Karpas-422 (cell line): ENCODE measurements at regions not wholly inside any gene's neighbourhood (a gene's known extent, or its start where the extent isn't known, plus 50 kb on each side); places are given as distances from the start of the nearest gene placed in this dataset.
"Not testable (repeated sequence)": the region's sequence is repeated elsewhere in the genome, so short reads cannot be mapped to it uniquely, and the experiment has no call there.

Experiments
- DNase-seq: peaks from one replicate; pipeline ENCODE4 v3.0.0-alpha.2; 2015
- H2AFZ ChIP-seq: fragments of 200-600 bp; sonication (generic); 2 replicates; pipeline ENCODE4 v1.6.1; 2014; ENCODE audit warnings: antibody characterized with exemption, low read length, mixed read lengths
- H3K27ac ChIP-seq: fragments of 200-600 bp; sonication (generic); 2 replicates; pipeline ENCODE4 v1.5.1; 2014; ENCODE audit warnings: mild to moderate bottlenecking, low read length, moderate library complexity
- H3K27me3 ChIP-seq: fragments of 200-600 bp; sonication (generic); 2 replicates; pipeline ENCODE4 v1.6.1; 2014; ENCODE audit warnings: low read length, mixed read lengths
- H3K36me3 ChIP-seq: fragments of 200-600 bp; sonication (generic); 2 replicates; pipeline ENCODE4 v1.6.1; 2014; ENCODE audit warnings: low read length, mixed read lengths; ENCODE audit not compliant: insufficient read depth
- H3K4me1 ChIP-seq: fragments of 200-600 bp; sonication (generic); 2 replicates; pipeline ENCODE4 v1.6.1; 2014; ENCODE audit warnings: mild to moderate bottlenecking, low read length, mixed read lengths
- H3K4me2 ChIP-seq: fragments of 200-600 bp; sonication (generic); 2 replicates; pipeline ENCODE4 v1.6.1; 2014; ENCODE audit warnings: low read length, low read depth, mild to moderate bottlenecking; ENCODE audit not compliant: poor library complexity, severe bottlenecking
- H3K4me3 ChIP-seq: fragments of 200-600 bp; sonication (generic); 2 replicates; pipeline ENCODE4 v1.5.1; 2014; ENCODE audit warnings: mild to moderate bottlenecking, antibody characterized with exemption, low read length, mixed read lengths
- H3K79me2 ChIP-seq: fragments of 200-600 bp; sonication (generic); 2 replicates; pipeline ENCODE4 v1.6.1; 2014; ENCODE audit warnings: mild to moderate bottlenecking, low read length, mixed read lengths
- H3K9ac ChIP-seq: fragments of 200-600 bp; sonication (generic); 2 replicates; pipeline ENCODE4 v1.6.0; 2014; ENCODE audit warnings: low read length
- H3K9me2 ChIP-seq: fragments of 200-600 bp; sonication (generic), shearing (Covaris generic); replicated peaks from 2 replicates; pipeline ENCODE4 v1.6.0; 2014; ENCODE audit warnings: mild to moderate bottlenecking, low read length, moderate library complexity; ENCODE audit not compliant: insufficient read depth
- H3K9me3 ChIP-seq: fragments of 300-700, 200-600 bp; sonication (generic); 2 replicates; pipeline ENCODE4 v1.6.1; 2014; ENCODE audit warnings: low read length, mixed read lengths
- H4K20me1 ChIP-seq: fragments of 200-600 bp; sonication (generic); 2 replicates; pipeline ENCODE4 v1.6.1; 2014; ENCODE audit warnings: mild to moderate bottlenecking, antibody characterized with exemption, low read length, low read depth; ENCODE audit not compliant: insufficient read depth

DNA sequence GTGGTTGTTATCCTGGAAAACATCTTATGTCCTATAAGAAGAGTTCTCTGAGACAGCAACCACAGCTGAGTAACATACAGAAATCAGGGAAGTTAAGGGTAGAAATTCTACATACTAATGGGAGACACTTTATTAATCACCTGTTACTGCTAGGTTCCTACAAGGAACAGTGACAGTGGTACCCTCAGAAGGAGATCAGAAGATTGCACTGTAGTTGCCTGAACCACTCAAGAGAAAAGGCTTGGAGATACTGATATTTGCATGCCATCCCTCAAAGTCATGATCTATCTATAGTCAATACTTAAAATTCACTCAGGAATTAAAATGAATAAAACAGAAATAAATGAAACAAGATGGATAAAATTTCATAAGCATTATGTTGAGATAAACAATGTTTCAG is 136.0 kb downstream of the LMLN start:
- no peaks in the 10 kb centered on the region for H3K79me2 ChIP-seq
- no peaks in the 10 kb centered on the region for H3K9me2 ChIP-seq
- no peak overlapping the region for H3K4me2 ChIP-seq
- H3K9ac ChIP-seq = no peak overlapping the region
- no peaks in the 10 kb centered on the region for H3K4me1 ChIP-seq
- no peaks in the 10 kb centered on the region for H3K9me3 ChIP-seq
- DNase-seq = no peak
- no peaks in the 10 kb centered on the region for H4K20me1 ChIP-seq
- H3K4me3 ChIP-seq = no peak overlapping the region
- H3K27me3 ChIP-seq = no peaks in the 10 kb centered on the region
- H2AFZ ChIP-seq = no peak overlapping the region
- no peaks in the 10 kb centered on the region for H3K36me3 ChIP-seq
- no peak overlapping the region for H3K27ac ChIP-seq

DNA sequence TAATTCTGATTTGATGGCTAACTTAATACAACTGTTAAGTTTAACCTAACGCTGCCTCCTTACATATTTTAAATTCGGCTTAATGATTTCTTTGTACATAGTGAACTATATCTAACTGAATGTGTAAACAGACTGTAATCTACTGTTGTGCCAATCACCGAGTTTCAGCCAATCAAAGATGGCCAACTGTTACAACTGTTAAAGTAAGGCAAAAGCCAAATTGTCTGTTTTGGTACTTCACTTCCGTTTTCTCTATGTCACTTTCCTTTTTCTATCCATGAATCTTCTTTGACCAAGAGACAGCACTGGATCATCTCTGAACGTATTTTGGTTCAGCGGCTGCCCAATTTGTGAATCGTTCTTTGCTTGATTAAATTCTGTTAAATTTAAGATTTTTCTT is 137.0 kb downstream of the LMLN start:
- Histone ChIP-seq H2AFZ (no peak overlapping the region), H4K20me1 (no peaks in the 10 kb centered on the region), H3K4me2 (no peak overlapping the region), H3K4me1 (no peaks in the 10 kb centered on the region), H3K27ac (no peak overlapping the region), H3K36me3 (no peaks in the 10 kb centered on the region), H3K9me2 (no peaks in the 10 kb centered on the region), H3K9me3 (no peaks in the 10 kb centered on the region), H3K9ac (no peak overlapping the region), H3K79me2 (no peaks in the 10 kb centered on the region), H3K4me3 (no peak overlapping the region), H3K27me3 (no peaks in the 10 kb centered on the region)
- no peak for DNase-seq

DNA sequence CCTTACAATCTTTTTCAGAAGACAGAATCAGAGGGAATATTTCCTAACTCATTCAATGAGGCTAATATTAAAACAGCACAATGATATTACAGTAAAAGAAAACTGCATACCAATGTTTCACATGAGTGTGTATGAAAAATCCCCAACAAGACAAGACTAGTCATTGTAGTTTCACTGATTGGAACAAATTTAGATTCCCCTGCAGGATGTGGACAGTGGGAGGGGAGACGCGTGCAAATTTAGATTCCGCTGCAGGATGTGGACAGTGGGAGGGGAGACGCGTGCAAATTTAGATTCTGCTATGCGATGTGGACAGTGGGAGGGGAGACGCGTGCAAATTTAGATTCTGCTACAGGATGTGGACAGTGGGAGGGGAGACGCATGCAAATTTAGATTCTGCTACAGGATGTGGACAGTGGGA is 138.7 kb downstream of the LMLN start:
- H2AFZ ChIP-seq, H3K9ac ChIP-seq, DNase-seq, H3K27me3 ChIP-seq, H3K79me2 ChIP-seq, H3K4me2 ChIP-seq, H3K9me2 ChIP-seq, H3K4me3 ChIP-seq, H4K20me1 ChIP-seq, H3K36me3 ChIP-seq, H3K27ac ChIP-seq, H3K9me3 ChIP-seq, H3K4me1 ChIP-seq: not testable (repeated sequence)

DNA sequence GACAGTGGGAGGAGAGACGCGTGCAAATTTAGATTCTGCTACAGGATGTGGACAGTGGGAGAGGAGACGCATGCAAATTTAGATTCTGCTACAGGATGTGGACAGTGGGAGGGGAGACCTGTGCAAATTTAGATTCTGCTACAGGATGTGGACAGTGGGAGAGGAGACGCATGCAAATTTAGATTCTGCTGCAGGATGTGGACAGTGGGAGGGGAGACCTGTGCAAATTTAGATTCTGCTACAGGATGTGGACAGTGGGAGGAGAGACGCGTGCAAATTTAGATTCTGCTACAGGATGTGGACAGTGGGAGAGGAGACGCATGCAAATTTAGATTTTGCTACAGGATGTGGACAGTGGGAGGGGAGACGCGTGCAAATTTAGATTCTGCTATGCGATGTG is 143.1 kb downstream of the LMLN start:
- not testable (repeated sequence) for H3K9me2 ChIP-seq, H4K20me1 ChIP-seq, H3K4me1 ChIP-seq, H3K79me2 ChIP-seq, H2AFZ ChIP-seq, H3K4me2 ChIP-seq, H3K36me3 ChIP-seq, H3K27me3 ChIP-seq, H3K4me3 ChIP-seq, H3K9me3 ChIP-seq, H3K9ac ChIP-seq, H3K27ac ChIP-seq, DNase-seq

DNA sequence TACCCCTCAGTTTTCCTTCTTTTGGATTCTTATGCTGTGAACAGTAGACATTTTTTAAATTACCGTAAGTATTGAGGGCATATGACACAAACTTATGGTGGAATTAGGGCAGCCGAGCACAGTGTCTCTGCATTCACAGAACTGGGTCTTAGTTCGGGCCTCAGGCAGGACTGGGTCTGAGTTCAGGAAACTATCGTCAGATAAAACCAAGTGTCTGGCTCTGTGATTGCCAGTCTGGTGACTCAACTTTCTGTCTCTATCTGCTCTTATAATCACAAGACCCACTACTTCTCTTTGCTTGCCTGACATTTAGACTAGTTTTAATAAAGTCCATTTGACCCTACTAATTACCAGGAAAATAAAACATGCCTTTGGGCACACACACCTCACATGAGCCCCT is 146.2 kb downstream of the LMLN start:
- Histone ChIP-seq H3K79me2 (no peaks in the 10 kb centered on the region), H3K27me3 (no peaks in the 10 kb centered on the region), H3K36me3 (no peaks in the 10 kb centered on the region), H3K9me2 (no peaks in the 10 kb centered on the region), H3K9me3 (no peaks in the 10 kb centered on the region), H3K9ac (no peak overlapping the region), H3K27ac (no peak overlapping the region), H3K4me2 (no peak overlapping the region), H3K4me1 (no peaks in the 10 kb centered on the region), H3K4me3 (no peak overlapping the region), H4K20me1 (no peaks in the 10 kb centered on the region), H2AFZ (no peak overlapping the region)
- DNase-seq = no peak

DNA sequence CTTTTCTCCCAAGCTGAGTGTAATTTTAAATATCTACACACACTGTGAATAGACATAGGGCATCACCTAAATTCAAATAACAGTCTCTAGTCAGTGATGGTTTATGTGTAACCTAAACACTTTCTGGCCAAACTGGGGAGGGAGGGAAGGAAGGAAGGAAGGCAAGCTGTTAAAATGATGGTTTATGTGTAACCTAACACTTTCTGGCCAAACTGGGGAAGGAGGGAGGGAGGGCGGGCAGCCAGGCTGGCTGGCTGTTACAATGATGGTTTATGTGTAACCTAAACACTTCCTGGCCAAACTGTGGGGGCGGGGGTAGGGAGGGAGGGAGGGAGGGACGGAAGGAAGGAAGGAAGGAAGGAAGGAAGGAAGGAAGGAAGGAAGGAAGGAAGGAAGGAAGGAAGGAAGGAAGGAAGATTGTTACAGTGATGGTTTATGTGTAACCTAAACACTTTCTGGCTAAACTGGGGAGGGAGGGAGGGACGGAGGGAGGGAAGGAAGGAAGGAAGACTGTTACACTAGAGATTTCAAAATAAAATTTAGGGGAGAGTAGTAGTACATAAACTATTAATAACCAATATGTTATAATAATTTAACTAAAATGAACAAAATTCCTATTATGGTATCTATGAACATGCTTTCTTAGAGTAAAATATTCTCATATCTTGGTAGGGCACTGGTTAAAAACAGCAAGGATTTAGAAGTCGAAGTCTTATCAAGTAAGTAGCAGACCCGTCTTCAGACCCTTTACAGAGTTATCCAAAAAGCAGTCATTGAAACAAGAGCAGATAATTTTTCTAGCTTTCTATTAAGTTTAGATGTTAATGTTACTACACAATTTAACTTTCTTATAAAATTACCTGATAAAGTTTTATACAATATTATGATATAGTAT is 148.1 kb downstream of the LMLN start:
- H3K9me2 ChIP-seq = no peaks in the 10 kb centered on the region
- H3K36me3 ChIP-seq = no peaks in the 10 kb centered on the region
- no peaks in the 10 kb centered on the region for H3K79me2 ChIP-seq
- no peak for DNase-seq
- no peak overlapping the region for H3K9ac ChIP-seq
- no peaks in the 10 kb centered on the region for H3K4me1 ChIP-seq
- no peak overlapping the region for H3K4me2 ChIP-seq
- no peaks in the 10 kb centered on the region for H4K20me1 ChIP-seq
- no peak overlapping the region for H2AFZ ChIP-seq
- H3K9me3 ChIP-seq = no peaks in the 10 kb centered on the region
- no peak overlapping the region for H3K27ac ChIP-seq
- no peak overlapping the region for H3K4me3 ChIP-seq
- no peaks in the 10 kb centered on the region for H3K27me3 ChIP-seq

DNA sequence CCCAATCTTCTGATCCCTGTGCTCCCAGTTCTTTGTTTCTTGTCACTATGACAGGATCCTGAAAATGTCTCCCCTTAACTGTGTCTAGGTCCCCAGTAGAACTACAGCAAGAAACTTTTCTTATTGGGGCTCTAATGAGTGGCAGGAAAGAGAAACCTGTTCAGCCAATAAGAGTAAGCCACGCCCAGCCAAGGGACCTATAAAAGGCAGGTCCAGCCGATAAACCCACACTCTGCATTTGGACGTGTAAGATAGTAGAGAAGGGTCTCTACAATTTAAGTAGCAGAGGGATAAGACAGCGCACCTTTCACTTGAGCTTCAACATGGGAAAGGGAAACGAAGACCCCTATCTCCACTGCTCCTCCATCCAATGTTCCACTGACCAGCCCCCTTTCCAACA is 149.9 kb downstream of the LMLN start:
- peak; percentile 58 for DNase-seq
- Histone ChIP-seq H3K9me2 (no peaks in the 10 kb centered on the region), H3K27ac (no peak overlapping the region), H3K36me3 (no peaks in the 10 kb centered on the region), H3K9ac (no peak overlapping the region), H3K27me3 (no peaks in the 10 kb centered on the region), H4K20me1 (no peaks in the 10 kb centered on the region), H3K4me1 (no peaks in the 10 kb centered on the region), H3K9me3 (no peaks in the 10 kb centered on the region), H3K4me2 (no peak overlapping the region), H3K79me2 (no peaks in the 10 kb centered on the region), H2AFZ (no peak overlapping the region), H3K4me3 (no peak overlapping the region)

DNA sequence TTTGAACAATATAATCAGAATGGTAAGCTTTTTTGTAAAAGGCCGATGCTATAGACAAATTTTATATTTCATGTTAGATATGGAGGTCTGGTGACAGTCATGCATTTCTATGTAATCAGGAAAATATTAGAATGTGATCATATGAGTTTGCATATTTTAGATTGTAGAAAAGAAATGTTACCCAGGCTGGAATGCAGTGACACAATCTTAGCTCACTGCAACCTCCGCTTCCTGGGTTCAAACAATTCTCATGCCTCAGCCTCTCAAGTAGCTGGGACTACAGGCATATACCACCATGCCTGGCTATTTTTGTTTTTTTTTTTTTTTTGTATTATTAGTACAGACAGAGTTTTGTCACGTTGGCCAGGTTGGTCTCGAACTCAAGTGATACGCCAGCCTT is 152.0 kb downstream of the LMLN start:
- no peak overlapping the region for H2AFZ ChIP-seq

More for the DNA sequence above, 152.0 kb downstream of the LMLN start:
- Histone ChIP-seq H3K9ac (no peak overlapping the region), H3K27me3 (no peaks in the 10 kb centered on the region), H3K9me3 (no peaks in the 10 kb centered on the region), H3K4me1 (no peaks in the 10 kb centered on the region), H3K79me2 (no peaks in the 10 kb centered on the region), H3K4me2 (no peak overlapping the region), H3K4me3 (no peak overlapping the region), H3K36me3 (no peaks in the 10 kb centered on the region), H3K27ac (no peak overlapping the region), H3K9me2 (no peaks in the 10 kb centered on the region), H4K20me1 (no peaks in the 10 kb centered on the region)
- no peak for DNase-seq
